ENCODE measurements at regions not wholly inside any gene's neighbourhood (a gene's known extent, or its start where the extent isn't known, plus 50 kb on each side); places are given as distances from the start of the nearest gene placed in this dataset.

DNA sequence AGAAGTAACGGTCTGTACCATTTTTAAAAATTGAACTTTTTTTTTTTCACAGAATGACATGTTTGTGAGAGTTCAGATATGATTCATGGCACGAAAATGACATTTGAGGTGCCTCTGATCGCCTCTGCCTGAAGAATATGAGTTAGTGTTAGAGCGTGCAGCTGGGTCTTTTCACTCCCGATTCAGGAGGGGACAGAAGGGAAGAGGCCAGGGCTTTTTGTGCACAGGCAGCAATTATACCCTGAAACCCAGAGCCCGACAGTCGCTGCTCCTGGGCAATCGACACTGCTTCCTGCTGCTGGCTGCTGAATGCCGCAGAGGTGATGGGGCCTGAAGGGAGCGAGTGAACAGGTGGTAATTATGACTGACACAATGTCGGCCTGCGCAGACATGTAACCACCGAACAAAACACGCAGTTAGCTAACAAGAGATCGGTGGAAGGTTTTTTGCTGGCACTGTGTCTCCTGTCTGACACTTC, 652.0 kb upstream of the NOX3 start:
- no peak overlapping the region for H3K4me3 ChIP-seq (ENCODE audit: low read depth, low read length)
- TF ChIP-seq, protein P1, sequence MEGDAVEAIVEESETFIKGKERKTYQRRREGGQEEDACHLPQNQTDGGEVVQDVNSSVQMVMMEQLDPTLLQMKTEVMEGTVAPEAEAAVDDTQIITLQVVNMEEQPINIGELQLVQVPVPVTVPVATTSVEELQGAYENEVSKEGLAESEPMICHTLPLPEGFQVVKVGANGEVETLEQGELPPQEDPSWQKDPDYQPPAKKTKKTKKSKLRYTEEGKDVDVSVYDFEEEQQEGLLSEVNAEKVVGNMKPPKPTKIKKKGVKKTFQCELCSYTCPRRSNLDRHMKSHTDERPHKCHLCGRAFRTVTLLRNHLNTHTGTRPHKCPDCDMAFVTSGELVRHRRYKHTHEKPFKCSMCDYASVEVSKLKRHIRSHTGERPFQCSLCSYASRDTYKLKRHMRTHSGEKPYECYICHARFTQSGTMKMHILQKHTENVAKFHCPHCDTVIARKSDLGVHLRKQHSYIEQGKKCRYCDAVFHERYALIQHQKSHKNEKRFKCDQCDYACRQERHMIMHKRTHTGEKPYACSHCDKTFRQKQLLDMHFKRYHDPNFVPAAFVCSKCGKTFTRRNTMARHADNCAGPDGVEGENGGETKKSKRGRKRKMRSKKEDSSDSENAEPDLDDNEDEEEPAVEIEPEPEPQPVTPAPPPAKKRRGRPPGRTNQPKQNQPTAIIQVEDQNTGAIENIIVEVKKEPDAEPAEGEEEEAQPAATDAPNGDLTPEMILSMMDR (IDR thresholded peaks at IDR 0.05; ENCODE audit: borderline replicate concordance, insufficient read depth, low read depth, low read length), result no peak

DNA sequence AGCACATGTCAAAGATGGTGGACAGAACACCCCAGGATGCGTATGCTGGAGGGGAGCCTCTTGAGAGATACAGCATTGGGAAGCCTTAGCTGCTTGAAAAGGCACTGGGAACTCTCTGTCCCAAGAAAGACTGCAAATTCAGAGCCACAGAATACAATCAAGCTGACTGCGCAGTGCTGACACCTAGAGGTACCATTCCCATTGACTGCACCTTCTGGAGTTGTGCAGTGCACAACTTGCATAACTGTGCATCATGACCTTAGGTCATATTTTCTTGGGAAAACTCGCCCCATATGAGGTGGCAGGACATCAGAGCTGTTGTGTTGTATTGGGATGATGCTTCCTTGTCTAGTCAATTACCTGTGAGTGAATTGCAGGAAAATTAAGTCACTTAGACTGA, 646.5 kb upstream of the NOX3 start:
- H3K4me3 ChIP-seq (ENCODE audit: low read depth, low read length), result no peak overlapping the region
- TF ChIP-seq, protein P1 (IDR thresholded peaks at IDR 0.05; ENCODE audit: borderline replicate concordance, insufficient read depth, low read depth, low read length), result no peak

DNA sequence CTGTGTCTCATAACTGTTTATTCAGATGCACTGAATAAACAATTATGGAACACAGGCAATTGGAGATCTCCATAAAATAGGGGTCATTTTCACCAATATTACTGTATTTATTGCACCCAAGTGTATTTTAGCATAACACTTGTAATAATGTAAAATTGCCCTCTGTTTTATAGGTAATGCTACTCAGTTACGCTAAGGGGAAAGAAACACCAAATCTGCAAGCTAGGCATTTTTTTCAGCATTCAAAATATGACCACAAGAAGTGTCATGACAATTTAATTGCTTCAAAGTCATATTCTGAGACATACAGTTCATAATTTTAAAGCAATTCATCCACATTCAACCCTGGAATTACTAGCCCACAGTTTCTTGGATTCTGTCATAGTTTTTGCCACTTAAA, 643.2 kb upstream of the NOX3 start:
- TF ChIP-seq, protein P1 (IDR thresholded peaks at IDR 0.05; ENCODE audit: borderline replicate concordance, insufficient read depth, low read depth, low read length), result no peak
- H3K4me3 ChIP-seq (ENCODE audit: low read depth, low read length), result no peak overlapping the region

DNA sequence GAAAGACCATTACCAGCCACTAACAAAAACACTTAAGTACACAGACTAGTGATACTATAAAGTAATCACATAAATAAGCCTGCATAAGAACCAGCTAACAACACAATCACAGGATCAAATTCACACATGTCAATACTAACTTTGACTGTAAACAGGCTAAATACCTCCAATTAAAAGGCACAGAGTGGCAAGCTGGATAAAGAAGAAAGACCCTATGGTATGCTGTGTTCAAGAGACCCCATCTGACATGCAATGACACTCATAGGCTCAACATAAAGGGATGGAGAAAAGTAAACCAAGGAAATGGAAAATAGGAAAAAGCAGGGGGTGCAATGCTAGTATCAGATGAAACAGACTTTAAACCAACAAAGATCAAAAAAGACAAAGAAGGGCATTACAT, 631.8 kb upstream of the NOX3 start:
- no peak overlapping the region for H3K4me3 ChIP-seq (ENCODE audit: low read depth, low read length)
- TF ChIP-seq, protein P1 (IDR thresholded peaks at IDR 0.05; ENCODE audit: borderline replicate concordance, insufficient read depth, low read depth, low read length), result no peak

DNA sequence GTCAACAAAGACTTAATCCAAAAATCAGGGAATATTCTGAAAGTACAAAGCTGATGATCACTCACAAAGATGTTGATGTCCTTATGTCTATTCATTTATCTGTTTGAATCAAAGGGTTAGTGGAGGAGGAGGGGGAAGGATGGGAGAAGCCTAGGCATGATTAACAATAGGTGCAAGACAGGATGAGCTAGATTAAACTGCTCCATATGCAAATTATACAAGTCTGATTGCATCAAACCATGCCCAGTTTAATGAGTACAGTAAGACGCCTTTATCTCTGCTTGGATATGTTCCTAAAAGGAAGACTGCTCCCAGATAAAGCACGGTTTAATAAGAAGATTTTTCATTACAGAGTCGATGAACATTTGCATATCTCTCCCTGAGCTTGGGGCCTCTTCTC, 626.4 kb upstream of the NOX3 start:
- no peak overlapping the region for H3K4me3 ChIP-seq (ENCODE audit: low read depth, low read length)
- TF ChIP-seq, protein P1 (IDR thresholded peaks at IDR 0.05; ENCODE audit: borderline replicate concordance, insufficient read depth, low read depth, low read length), result no peak

DNA sequence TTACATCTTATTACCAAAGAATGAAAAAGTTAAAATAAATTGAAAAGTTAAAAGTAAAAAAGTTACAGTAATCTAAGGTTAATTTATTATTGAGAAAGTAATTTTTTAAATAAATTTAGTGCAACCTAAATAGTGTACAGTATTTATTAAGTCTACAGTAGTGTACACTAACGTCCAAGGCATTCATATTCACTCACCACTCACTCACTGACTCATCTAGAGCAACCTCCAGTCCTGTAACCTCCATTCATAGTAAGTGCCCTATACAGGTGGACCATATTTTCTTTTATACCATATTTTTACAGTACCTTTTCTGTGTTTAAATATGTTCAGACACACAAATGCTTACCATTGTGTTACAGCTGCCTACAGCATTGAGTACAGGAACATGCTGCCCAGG, 624.7 kb upstream of the NOX3 start:
- TF ChIP-seq, protein P1 (IDR thresholded peaks at IDR 0.05; ENCODE audit: borderline replicate concordance, insufficient read depth, low read depth, low read length), result no peak
- no peak overlapping the region for H3K4me3 ChIP-seq (ENCODE audit: low read depth, low read length)

DNA sequence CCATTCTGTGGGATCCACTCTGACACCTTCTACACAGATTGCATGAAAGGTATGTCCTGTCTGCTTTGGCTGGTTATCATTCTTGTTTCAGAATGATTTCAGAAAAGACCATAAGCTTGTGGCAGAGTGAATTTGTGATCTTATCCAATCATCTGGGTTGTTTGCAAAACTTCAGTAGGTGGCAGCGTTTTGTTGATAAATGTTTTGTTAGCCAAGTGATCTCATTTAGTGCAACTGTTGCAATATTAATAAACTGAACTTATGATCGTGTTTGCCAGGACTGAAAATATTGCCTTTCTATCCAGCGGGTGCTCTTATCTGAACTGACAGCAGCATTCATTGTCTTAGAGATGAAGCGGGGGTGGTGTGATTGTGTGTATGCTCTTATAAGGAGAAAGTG, 613.2 kb upstream of the NOX3 start:
- no peak overlapping the region for H3K4me3 ChIP-seq (ENCODE audit: low read depth, low read length)
- TF ChIP-seq, protein P1 (IDR thresholded peaks at IDR 0.05; ENCODE audit: borderline replicate concordance, insufficient read depth, low read depth, low read length), result no peak
